ENCODE measurements at regions not wholly inside any gene's neighbourhood (a gene's known extent, or its start where the extent isn't known, plus 50 kb on each side); places are given as distances from the start of the nearest gene placed in this dataset.
"Not testable (repeated sequence)": the region's sequence is repeated elsewhere in the genome, so short reads cannot be mapped to it uniquely, and the experiment has no call there.

GRCh38 chr2:111291566-111291965 lies 170.9 kb downstream of the BCL2L11 start:
- not testable (repeated sequence) for DNase-seq

DNA sequence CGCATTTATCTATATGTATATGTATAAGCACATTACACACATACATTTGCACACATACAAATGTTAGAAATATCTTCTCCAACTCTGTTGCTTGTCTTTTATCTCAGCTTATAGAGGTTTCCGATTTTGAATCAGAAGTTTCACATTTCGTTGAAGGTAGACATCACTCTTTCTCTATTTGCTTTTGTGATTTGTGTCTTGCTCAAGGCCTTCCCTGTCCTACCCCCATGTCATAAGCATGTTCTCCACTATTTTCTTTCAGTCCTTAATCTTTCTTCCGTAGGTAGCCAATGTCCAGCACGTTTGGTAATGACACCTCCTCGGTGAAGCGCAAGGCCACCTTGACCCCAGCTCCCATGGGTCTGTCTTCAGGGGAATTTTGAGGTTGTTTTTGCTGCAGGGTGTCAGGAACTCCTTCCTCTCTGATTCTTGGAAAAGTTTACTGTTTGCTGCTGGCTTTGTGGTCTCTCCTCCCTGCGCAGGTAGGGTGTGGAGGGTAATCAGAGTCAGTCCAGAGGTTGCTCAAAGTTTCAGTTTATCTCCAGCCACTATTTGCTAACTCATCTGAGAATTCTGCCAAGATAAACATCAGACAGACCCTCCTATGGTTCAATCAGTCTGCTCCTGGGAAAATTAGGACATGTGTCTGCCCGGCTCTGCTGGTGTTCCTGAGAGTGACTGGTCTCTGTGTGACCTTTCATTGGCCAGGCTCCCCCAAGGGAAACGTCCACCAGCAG lies 171.7 kb downstream of the BCL2L11 start:
- not testable (repeated sequence) for DNase-seq

DNA sequence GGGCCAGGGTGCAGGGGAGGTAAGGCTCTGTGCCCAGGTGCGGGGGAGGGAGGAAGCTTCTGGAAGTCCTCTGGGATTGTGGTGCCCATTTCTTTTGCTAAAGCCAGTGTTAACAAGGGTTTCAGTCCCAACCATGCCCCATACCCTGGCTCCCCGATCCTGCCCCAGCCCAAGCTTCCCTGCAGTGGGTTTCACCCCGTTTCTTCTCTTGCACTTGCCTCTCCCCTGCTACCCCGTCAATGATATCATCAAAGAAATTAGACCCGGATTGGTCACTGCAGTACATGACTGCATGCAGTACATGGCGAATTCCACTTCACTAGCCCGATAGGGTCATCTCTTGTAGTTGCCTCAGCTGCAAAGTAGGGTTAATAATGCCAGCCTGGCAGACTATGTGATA lies 174.0 kb downstream of the BCL2L11 start:
- not testable (repeated sequence) for DNase-seq

DNA sequence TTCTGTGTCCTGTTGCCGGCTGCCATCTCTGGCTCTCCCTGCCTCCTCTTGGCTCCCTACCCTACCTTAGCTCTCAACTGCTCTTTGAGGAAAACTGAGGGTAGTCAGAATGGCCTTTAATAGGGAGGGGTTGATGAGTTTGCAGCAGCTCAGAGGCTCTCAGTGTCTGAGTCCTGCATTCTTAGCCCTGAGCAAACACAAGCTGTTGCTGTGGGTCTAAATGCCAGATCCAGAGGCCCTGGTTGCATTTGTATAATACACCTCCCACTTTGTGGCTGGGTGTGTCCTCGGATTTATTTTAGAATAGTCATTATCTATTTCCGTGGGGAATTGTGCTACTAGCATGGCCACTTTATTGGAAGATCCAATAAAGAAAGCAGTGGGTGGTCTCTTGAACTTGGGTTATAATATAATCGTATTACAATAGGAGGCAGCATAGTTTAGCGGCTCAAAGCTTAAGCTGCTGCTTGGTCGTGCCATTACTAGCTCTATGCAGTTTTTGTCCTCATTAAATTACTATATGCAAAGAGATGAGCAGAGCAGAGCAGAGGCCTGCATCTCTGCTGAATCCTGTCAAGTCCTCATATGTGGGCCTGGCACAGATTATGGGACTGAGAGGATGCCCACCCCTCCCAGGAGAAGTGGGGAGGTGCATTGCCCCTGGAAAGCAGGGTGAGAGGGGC lies 175.5 kb downstream of the BCL2L11 start:
- DNase-seq = not testable (repeated sequence)

DNA sequence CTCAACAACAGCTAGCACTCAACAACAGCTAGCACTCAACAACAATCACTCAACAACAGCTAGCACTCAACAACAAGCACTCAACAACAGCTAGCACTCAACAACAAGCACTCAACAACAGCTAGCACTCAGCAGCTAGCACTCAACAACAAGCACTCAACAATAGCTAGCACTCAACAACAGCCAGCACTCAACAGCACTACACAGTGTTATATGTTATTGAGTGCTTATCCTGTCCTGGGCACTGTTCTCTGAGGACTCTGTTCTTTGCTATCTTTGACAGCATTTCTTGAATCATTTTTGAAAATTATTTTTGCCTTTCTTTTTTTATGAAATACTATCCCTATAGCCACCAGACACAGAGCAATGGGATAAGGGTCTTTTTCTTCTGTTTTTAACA lies 176.4 kb downstream of the BCL2L11 start:
- DNase-seq = not testable (repeated sequence)

- not testable (repeated sequence) for DNase-seq
These were observed 178.2 kb downstream of the BCL2L11 start for GRCh38 chr2:111298927-111299326.

DNA sequence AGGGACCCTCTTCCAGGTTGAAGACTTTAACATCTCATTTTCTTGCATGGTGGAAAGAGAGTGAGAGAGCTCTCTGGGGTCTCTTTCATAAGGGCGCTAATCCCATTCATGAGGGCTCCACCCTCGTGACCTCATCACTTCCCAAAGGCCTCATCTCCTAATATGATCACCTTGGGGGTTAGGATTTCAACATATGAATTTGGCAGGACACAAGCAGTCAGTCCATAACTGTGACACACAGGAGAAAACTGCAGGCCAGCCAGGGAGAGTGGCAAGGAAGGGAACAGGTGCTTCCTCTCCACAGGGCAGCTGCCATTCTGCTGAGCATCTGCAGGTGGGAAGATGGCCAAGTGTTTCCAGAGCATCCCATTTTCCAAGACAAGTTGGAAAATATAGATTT lies 178.9 kb downstream of the BCL2L11 start:
- DNase-seq = not testable (repeated sequence)

GRCh38 chr2:111301677-111302076 lies 181.0 kb downstream of the BCL2L11 start:
- DNase-seq = not testable (repeated sequence)

GRCh38 chr2:111302397-111303218 lies 181.9 kb downstream of the BCL2L11 start:
- DNase-seq = not testable (repeated sequence)

DNA sequence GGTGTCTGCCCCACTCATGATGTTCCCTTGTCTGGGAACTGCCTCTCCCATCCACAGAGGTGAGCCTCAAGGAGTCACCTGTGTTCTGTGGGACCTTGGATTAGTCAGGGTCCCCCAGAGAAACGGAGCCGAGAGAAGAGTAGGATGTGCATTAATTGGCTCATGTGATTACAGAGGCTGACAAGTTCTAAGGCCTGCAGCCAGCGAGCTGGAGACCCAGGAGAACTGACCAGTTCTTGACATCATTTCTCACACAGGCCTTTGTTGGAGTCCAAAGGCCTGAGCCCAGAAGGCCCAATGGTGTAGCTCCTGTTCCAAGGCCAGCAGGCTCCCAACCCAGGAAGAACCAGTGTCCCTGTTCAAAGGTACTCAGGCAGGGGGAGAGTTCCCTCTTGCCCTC lies 186.6 kb downstream of the BCL2L11 start:
- DNase-seq = not testable (repeated sequence)

- not testable (repeated sequence) for DNase-seq
These were observed 188.7 kb downstream of the BCL2L11 start for GRCh38 chr2:111309231-111310075.

DNA sequence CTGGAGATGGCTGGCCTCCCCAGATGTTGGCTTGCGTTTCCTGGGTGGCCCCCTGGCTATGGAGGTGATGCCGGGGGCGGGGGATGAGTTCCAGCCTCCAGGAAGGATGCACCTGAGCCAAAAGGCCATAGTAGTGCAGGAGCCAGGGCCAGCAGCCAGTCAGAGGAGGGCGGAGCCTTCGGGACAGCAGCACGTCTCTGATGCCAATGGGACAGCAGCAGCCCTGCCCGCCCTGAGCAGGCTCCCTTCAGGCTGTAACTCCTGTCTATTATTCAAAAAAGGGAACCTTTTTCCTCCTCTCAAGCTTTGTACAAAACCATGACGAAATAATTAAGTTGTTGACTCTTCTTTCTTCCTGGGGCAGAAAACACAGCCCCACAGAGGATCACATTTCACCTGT lies 189.7 kb downstream of the BCL2L11 start:
- DNase-seq = not testable (repeated sequence)

GRCh38 chr2:111311568-111311967 lies 190.9 kb downstream of the BCL2L11 start:
- DNase-seq = not testable (repeated sequence)

DNA sequence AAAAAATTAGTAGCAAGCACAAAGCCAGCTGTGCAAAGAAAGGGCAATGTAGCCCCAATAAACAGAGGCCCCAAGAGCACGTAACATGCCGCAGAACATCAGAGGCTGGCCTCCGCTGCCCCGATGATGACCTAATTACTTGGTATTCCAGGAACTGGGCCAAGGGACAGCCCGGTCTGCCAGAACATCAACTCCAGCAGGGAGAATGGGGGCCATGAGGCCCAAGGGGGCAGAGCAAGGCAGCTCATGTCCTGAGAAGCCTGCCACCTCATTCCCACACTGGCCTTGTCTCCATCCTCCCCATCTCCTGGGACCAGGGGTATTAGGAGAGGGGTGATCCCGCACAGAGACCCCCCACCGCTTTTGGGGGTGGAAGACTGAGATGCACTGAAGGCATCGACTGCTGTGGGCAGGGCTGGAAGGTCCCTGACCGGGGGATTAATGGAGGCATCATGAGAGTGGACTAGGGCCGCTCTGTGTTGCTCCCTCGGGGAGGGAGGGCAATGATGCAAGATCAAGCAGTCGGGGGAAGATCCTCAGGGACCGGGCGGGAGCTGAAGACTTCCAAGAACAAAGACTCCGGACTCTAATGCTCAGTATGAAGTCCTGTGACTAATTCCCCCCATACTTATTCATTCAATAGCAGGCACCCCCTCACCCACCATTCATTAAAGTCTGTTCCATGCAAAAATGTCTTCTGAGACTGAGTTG lies 192.3 kb downstream of the BCL2L11 start:
- DNase-seq = not testable (repeated sequence)

DNA sequence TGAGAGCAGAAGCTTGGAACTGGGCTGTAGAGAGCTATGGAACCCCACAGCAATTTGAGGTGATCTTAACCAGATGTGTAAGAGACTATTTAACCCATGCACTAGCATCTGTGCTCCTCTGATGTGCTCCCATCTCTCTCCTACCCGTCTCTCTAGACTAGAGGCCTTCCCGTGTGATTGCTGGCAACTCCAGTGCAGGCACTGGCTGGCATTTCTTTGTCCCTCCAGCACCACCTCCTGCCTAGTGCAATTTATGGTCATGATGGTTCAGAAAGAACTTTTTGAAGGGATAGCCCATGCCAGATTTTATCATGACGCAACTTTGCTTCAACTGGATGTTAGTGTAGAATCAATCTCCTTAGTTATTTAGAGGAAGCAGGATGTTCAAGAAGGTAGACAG lies 193.0 kb downstream of the BCL2L11 start:
- not testable (repeated sequence) for DNase-seq

GRCh38 chr2:111315188-111315917 lies 194.6 kb downstream of the BCL2L11 start:
- DNase-seq = not testable (repeated sequence)

GRCh38 chr2:111316221-111316741 lies 195.6 kb downstream of the BCL2L11 start:
- DNase-seq = not testable (repeated sequence)

- not testable (repeated sequence) for DNase-seq
These were observed 196.3 kb downstream of the BCL2L11 start for GRCh38 chr2:111316881-111317549.

DNA sequence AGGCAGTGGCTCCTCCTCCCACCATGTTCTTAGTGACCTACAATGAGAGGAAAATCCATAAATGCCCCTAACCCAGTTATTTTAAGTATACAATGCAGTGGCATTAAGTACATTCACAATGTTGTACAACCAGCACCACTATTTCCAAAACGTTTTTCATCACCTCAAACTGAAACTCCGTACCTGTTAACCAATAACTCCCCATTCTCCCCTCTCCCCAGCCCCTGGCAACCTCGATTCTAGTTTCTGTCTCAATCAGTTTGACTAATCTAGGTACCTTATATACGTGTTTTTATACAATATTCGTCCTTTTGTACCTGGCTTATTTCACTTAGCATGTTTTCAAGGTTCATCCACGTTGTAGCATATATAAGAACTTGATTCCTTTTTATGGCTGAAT lies 198.8 kb downstream of the BCL2L11 start:
- DNase-seq = not testable (repeated sequence)

DNA sequence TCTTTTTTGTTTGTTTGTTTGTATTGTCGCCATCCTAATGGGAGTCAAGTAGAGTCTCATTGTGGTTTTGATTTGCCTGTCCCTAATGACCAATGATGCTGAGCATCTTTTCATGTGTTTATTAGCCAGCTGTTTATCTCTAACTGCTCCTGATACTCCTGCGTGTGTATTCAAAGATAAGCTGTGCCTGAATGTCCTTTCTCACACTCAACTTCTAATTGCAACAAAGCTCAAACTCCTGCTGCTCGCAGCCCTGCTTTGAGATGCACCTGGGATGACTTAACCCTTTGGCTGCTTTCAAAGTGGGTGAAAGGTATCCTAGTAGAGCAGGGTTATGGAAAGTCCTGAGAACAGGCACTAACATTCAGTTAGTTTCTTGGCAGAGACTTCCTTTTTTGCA lies 199.6 kb downstream of the BCL2L11 start:
- not testable (repeated sequence) for DNase-seq

All from DMS 273 treated with DMSO at 0.1 percent for 48 hours (cell line).